Thoracic aorta (tissue), 2 donors: ENCODE measurements at regions not wholly inside any gene's neighbourhood (a gene's known extent, or its start where the extent isn't known, plus 50 kb on each side); places are given as distances from the start of the nearest gene placed in this dataset.

Experiments
- ATAC-seq: fragments of 150-250 bp; one replicate; pipeline ENCODE4 v1.8.0; 2017; ENCODE audit warnings: low read depth; ENCODE audit not compliant: insufficient number of reproducible peaks, low FRiP score
- DNase-seq: peaks from one replicate; pipeline ENCODE4 v3.0.0-alpha.2; 2020; ENCODE audit warnings: low spot score
- H3K27ac ChIP-seq, 2 donors: fragments of 200-600 bp; sonication (generic); 1 replicate in 1 of 2; 2 replicates in 1 of 2; pipeline ENCODE4 v1.5.1; 2016; ENCODE audit warnings: mild to moderate bottlenecking in 2 of 2, moderate library complexity in 2 of 2
- H3K27me3 ChIP-seq: fragments of 200-600 bp; sonication (generic); replicated peaks from 2 replicates; pipeline ENCODE4 v1.6.0; 2016; ENCODE audit warnings: mild to moderate bottlenecking; ENCODE audit not compliant: insufficient read depth
- H3K36me3 ChIP-seq: fragments of 200-600 bp; sonication (generic); one replicate; pipeline ENCODE4 v1.5.1; 2016
- H3K4me1 ChIP-seq, 2 donors: fragments of 200-600 bp; sonication (generic); 1 replicate in 1 of 2; 2 replicates in 1 of 2; pipeline versions ENCODE4 v1.5.1 to v1.6.0; 2016; ENCODE audit warnings: low read depth in 2 of 2, mild to moderate bottlenecking in 1 of 2; ENCODE audit not compliant: control insufficient read depth in 1 of 2
- H3K4me3 ChIP-seq: fragments of 200-600 bp; sonication (generic); 2 replicates; pipeline ENCODE4 v1.5.1; 2016; ENCODE audit warnings: mild to moderate bottlenecking
- H3K9me3 ChIP-seq: fragments of 200-600 bp; sonication (generic); 2 replicates; pipeline ENCODE4 v1.5.1; 2016
- TF ChIP-seq, protein P1 (sequence below): fragments of 200-600 bp; sonication (generic); IDR thresholded peaks from one replicate; pipeline ENCODE4 v1.5.1; 2019; ENCODE audit warnings: antibody characterized with exemption

- Histone ChIP-seq H3K4me3 (no peak overlapping the region), H3K27me3 (no peaks in the 10 kb centered on the region), H3K36me3 (no peaks in the 10 kb centered on the region), H3K27ac (no peak overlapping the region), H3K9me3 (no peaks in the 10 kb centered on the region), H3K4me1 (no peaks in the 10 kb centered on the region)
- ATAC-seq (no peak), DNase-seq (no peak)
- TF ChIP-seq, protein P1, sequence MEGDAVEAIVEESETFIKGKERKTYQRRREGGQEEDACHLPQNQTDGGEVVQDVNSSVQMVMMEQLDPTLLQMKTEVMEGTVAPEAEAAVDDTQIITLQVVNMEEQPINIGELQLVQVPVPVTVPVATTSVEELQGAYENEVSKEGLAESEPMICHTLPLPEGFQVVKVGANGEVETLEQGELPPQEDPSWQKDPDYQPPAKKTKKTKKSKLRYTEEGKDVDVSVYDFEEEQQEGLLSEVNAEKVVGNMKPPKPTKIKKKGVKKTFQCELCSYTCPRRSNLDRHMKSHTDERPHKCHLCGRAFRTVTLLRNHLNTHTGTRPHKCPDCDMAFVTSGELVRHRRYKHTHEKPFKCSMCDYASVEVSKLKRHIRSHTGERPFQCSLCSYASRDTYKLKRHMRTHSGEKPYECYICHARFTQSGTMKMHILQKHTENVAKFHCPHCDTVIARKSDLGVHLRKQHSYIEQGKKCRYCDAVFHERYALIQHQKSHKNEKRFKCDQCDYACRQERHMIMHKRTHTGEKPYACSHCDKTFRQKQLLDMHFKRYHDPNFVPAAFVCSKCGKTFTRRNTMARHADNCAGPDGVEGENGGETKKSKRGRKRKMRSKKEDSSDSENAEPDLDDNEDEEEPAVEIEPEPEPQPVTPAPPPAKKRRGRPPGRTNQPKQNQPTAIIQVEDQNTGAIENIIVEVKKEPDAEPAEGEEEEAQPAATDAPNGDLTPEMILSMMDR = no peak
These were observed 225.6 kb upstream of the TBC1D5 start for GRCh38 chr3:17967953-17968607.

DNA sequence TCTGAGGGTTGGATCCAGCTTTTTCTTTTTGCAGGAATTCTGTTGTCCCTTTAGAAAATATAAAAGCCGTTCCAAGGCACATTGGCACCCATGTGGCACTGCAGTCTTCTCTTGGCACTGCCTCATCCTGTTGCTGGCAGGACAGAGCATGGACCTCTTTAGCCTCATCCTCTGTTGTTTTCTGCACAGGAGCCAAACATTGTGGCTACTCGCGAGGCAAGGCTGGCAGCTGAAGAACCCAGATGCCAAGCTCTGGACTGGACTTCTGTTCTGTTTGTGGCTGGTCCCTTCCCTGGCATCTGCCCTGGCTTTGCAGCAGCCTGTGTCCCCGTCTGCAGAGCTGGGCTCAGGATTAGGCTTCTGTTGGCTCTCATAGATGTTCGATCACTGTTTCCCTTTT is 224.7 kb upstream of the TBC1D5 start:
- no peak for DNase-seq
- H3K4me3 ChIP-seq = no peak overlapping the region
- TF ChIP-seq, protein P1 = no peak
- no peaks in the 10 kb centered on the region for H3K27me3 ChIP-seq
- H3K36me3 ChIP-seq = no peaks in the 10 kb centered on the region
- H3K4me1 ChIP-seq = no peaks in the 10 kb centered on the region
- no peak for ATAC-seq
- no peaks in the 10 kb centered on the region for H3K9me3 ChIP-seq
- H3K27ac ChIP-seq = no peak overlapping the region

GRCh38 chr3:17965331-17965730 is 222.9 kb upstream of the TBC1D5 start:
- no peaks in the 10 kb centered on the region for H3K36me3 ChIP-seq
- no peak overlapping the region for H3K4me3 ChIP-seq
- no peaks in the 10 kb centered on the region for H3K27me3 ChIP-seq
- no peak for ATAC-seq
- no peak overlapping the region for H3K27ac ChIP-seq
- DNase-seq = no peak
- TF ChIP-seq, protein P1 = no peak
- H3K9me3 ChIP-seq = no peaks in the 10 kb centered on the region
- H3K4me1 ChIP-seq = no peaks in the 10 kb centered on the region

DNA sequence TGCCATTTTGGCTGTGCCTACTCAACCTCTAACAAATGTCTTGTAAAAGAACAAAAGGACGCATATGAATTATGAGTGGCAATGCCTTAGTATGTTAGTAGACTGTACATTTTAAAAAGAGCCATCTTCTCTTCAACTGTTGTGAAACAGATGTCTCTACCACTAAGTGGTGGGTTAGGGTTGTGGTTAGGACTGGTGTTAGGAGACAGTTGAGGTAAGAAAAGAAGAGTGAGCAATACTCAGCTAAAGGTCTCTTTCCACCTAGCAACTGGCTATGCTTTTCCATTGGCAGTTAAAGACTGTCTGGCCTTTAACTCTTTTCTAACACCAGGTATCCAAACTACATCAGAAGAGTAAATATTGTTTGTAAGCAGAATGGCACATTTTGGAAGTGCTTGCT is 221.7 kb upstream of the TBC1D5 start:
- Histone ChIP-seq H3K4me1 (no peaks in the 10 kb centered on the region), H3K4me3 (no peak overlapping the region), H3K27me3 (no peaks in the 10 kb centered on the region), H3K27ac (no peak overlapping the region), H3K36me3 (no peaks in the 10 kb centered on the region), H3K9me3 (no peaks in the 10 kb centered on the region)
- no peak for ATAC-seq
- no peak for DNase-seq
- TF ChIP-seq, protein P1 = no peak

GRCh38 chr3:17955411-17955810 is 213.0 kb upstream of the TBC1D5 start:
- ATAC-seq = no peak
- H3K27ac ChIP-seq = no peak overlapping the region
- H3K27me3 ChIP-seq = no peaks in the 10 kb centered on the region

More at GRCh38 chr3:17955411-17955810, 213.0 kb upstream of the TBC1D5 start:
- Histone ChIP-seq H3K9me3 (no peaks in the 10 kb centered on the region), H3K4me1 (no peaks in the 10 kb centered on the region), H3K4me3 (no peak overlapping the region), H3K36me3 (no peaks in the 10 kb centered on the region)
- TF ChIP-seq, protein P1 = no peak
- DNase-seq = no peak
